IPS DF 19.7 (cell line): ENCODE measurements at regions not wholly inside any gene's neighbourhood (a gene's known extent, or its start where the extent isn't known, plus 50 kb on each side); places are given as distances from the start of the nearest gene placed in this dataset.

ENCODE experiments used
- DNase-seq: peaks from one replicate; pipeline ENCODE4 v3.0.0-alpha.2; 2013; ENCODE audit warnings: low read depth, low spot score

DNA sequence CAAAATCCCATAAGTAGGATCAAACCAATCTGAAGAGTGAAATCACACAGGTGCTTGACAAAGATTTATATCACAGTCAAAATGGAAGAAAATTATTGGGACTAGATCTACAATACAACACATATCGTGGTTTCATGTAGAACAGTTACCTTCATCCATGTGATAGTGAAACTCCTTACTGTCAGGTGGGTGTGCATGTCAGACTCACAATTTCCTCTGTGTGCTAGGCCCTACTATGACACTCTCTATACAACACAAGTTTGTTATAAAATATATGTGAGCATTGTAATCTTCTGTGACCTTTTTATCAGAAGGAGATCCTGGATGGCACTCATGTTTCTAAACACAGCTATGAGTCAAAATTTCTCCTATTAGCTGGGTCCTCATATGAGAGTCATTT lies 947.0 kb upstream of the TSPY4 start:
- no peak for DNase-seq

DNA sequence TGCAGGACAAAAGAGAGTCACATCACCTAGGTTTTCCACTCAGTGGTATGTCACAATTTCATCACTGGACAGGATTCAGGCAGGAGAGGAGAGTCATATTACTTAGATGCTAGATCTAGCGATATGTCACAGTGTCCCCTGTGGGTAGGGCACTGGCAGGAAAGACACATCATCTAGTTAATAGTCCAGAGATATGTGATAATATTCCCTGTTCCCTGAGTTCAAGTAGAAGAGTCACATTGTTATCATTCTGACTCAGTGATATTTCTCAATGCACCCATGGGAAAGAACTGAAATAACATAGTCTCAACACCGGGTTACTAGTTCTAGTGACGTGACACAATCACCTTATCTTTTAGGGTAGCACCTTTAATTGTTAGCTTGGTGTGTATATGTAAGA lies 944.0 kb upstream of the TSPY4 start:
- no peak for DNase-seq

DNA sequence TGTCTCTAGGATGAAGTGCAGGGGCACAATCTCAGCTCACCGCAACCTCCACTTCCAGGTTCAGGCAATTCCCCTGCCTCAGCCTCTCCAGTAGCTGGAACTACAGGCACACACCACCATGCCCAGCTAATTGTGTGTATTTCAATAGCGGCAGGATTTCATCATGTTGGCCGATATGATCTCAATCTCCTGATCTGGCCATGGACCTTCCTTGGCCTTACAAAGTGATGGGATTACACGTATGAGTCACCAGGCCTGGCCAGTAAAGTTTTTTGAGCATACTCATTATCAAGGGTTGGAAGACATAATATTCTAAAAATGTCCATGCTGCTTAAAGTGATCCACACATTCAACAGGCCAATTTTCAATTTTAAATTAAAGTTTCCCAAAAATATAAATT lies 914.4 kb upstream of the TSPY4 start:
- DNase-seq, result no peak

DNA sequence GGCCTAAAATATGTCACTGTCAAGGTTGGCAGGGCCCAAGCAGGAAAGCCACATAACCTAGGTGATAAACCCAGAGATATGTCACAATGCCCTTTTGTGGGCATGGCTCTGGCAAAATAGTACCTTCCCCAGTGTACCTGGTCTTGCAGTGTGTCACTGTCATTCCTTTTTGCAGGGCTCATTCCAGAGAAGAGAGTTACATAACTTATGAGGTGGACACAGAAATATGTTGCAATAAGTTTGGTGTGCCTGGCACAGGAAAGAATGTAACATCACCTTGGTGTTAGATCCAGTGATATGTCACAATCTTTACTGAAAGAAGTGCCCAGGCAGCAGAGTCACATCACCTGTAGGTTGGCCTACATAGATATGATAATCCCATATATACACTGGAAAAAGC lies 910.8 kb upstream of the TSPY4 start:
- no peak for DNase-seq

DNA sequence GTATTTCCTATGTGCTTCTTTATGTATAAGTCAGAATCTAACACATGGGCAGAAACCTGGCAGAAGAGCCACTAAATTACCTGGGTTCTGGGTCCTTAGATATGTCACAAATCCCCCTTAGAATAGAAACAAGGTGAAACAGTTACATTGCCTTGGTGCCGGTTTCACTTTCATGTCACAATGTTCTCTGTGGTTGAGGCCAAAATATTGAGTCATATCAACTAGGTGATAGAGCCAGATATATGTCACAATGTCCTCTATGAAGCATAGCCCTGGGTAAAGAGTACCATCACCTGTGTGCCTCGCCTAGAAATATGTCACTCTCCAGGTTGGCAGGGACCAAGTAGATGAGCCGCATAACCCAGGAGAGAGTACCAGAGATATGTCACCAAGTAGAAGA lies 899.8 kb upstream of the TSPY4 start:
- DNase-seq, result no peak

DNA sequence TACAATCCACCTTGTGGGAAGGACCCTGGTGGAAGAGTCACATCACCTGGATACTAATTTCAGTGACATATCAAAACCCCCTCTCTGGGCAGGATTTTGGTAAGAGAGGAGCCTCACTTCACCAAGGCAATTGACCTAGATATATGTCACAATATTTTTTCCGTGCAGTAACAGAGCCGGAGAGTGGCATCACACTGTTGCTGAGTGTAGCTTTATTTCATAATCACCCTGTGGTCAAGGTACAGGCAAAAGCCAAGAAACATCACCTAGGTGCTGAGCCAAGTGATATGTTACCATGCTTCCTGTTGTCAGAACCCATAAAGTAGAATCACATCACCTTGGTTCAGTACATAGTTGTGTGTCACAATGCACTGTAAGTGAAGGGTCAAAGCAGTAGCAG lies 895.2 kb upstream of the TSPY4 start:
- no peak for DNase-seq

DNA sequence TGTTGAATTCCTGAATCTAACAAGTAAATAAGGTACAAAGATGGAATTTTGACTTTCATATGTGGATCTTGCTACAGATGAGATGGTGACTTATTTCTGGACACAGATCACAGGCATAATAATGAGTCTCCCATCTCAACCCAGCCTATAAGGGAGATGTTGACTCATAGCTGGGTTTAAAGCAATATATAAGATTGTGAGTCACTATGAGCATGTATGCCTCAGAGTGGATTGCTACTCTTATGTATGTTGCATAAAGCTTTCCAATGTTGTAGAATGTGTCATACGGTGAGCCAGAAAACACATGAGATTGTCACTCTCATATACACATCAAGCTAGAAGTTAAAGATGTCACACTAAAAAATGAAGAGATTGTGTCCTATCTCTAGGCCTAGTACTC lies 884.3 kb upstream of the TSPY4 start:
- DNase-seq, result no peak

DNA sequence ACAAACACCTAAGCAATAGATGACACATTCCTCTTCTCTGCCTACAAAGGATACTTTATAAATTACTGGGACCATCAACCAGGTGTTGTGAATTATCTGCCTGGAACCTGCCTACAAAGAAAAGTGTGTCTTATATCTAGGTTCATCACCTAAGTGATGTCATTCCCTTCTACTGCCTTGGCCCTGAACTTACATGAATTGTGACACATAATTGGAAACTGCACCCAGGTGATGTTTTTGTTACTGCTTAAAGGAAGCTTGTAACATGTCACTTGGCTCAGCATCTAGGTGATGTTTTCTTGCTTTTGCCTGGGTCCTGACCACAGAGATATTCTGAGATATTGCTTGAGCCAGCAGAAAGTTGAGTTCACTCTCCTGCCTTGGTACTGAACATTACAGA lies 870.5 kb upstream of the TSPY4 start:
- DNase-seq, result no peak

DNA sequence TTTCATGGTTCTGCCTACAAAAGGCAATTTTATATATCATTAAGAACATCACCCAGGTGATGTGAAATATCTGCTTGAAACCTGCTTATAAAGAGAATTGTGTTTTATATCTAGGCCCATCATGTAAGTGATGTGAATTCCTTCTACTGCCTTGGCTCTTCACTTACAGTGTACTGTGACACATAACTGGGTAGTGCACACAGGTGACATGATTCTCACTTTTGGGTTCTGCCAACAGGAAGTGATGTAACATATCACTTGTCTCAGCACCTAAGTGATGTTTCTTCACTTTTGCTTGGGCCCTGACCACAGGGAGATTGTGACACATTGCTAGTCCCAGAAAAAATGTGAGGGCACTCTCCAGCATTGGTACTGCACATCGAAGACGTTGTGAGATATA lies 867.0 kb upstream of the TSPY4 start:
- no peak for DNase-seq

DNA sequence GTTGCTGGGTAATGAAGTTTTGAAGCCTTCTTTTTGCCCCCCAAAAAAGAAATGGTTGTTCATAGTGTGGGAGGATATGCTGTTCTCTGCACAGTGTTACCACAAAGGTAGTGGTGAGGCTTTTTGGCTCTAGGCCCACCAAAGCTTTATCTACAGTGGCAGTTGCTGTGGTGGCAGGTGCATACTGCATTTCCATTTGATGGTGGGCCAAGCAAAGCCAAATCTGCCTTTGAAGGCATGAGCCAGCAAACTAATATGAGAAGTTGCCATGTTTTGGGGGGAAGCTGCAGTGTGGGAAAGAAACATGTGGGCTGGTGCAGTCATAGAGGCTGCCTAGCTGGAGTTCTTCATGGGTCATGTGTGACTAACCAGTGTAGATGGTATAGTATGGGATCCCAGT lies 858.1 kb upstream of the TSPY4 start:
- no peak for DNase-seq

DNA sequence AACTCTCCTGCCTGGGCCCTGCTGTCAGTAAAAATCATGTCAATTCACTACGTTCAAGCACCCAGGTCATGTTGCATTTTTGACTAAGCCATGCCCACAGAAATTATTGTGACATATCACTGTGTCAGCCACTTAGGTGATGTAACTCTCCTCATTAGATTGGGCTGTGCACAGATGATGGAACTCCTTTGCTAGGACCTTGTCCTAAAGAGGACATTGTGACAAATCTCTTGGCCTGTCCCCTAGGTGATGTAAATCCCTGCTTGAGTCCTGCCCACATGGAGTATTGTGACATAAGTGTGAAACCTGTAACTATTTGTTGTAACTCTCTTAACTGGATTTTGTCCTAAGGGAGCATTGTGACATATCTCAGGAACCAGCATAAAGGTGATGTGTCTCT lies 848.3 kb upstream of the TSPY4 start:
- DNase-seq, result no peak

DNA sequence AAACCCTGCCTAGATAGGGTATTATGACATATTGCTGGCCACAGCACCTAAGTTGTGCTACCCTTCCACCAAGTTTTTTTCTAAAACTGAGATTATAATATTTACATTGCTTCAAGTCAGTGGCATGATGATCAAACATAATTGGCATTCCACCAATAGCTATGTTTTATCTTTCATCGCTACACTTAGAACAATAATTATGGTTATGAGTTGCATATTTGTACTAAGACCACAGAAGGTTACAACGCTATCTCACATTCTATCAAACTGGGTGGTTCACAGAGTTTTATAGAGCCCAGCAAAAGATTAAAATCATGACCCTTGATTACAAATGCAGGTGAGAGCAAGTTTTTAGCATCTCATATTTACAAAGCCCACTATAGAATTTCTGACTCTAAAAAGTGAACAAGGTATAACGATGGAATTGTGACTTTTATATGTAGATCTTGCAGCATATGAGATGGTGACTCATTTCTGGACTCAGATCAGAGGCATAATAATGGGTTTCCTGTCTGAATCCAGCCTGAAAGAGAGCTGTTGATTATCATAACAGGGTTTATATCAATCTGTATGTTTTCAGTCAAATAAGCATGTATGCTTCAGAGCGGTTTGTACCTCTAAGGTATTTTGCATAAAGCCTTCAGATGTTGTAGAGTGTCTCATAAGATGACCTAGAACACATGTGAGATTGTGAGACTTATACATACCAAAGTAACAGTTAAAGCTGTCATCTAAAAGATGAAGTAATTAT lies 847.2 kb upstream of the TSPY4 start:
- DNase-seq, result no peak

DNA sequence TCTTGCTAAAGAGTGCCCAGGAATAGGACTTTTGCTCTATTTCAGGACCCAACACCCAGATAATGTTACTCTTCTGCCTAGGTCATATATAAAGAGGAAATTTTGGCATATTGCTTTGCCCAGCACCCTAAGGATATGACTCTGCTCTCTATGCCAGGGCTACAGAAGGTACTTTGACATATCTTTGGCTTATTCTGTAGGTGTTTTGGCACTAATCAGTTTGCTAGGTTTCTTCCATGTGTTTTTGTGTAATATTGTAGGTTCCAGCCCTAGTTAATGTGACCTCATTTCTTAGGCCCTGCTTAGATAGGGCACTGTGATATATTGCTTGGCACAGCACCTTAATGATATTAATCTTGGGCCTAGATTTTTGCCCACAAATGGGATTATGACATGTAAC lies 842.9 kb upstream of the TSPY4 start:
- DNase-seq, result no peak

DNA sequence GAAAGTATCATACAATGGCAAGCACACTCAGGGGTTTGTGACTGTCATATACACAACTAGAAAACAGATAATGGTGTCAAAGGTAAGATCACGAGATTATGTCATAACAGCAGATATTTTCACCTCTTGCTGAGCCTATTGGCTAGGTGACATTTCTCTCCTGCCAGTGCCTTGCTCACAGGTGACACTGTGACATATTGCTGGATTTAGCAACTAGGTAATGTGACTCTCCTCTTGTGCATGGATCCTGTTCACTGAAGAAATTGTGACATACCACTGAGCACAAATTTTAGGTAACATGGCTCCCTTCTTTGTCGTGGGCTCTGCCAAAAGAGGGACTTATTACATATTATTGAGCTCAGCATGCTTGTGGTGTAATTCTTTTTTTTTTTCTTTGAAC lies 842.0 kb upstream of the TSPY4 start:
- no peak for DNase-seq

DNA sequence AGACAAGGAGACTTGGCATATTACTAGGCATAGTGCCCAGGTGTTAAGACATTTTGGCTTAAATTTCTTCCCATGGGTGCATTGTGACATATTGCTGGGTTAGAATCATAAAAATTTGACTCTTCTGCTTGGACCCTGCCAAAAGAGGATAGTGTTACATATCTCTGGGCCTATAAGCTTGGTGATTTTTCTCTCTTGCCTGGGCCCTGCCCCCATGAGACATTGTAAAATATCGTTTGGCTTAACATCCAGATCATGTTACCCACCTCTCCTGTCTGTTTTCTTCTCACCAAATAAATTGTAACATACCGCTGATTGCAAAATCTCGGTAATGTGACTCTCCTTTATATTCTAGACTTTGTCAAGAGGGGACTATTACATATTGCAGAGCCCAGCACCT lies 836.4 kb upstream of the TSPY4 start:
- no peak for DNase-seq

DNA sequence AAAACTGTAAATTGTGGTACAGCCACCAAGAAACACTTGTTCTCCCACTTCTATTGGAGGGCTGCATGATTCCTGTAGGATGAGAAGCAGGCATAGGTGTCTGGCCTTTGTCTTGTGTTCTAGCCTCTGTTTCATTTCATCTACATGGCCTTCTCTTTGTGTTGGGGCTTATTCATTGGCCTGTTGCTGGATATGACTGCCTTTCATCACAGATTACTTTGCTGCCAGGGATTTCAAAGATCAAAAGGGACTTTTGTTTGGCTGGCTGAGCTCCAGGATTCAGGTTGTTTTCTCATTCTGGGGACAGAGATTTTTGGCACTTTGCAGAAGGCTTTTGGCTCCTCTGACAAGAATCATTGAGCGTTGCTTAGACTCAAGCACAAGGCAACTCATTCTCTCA lies 803.8 kb upstream of the TSPY4 start:
- no peak for DNase-seq

DNA sequence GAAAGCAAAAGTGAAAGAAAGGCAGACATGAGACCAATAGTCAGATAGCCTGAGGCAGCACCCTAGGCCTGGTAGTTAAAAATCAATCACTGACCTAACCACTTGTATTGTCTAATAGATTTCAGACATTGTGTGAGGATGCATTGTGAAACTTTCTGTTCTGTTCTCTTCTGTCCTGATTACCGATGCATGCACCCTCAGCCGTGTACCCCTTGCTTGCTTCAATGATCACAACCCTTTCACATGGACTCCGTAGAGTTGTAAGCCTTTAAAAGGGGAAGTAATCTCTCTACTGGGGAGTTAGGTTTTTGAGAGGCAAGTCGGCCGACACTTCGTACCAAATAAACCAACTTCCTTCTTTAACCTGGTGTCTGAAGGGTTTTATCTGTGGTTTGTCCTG lies 801.6 kb upstream of the TSPY4 start:
- no peak for DNase-seq

DNA sequence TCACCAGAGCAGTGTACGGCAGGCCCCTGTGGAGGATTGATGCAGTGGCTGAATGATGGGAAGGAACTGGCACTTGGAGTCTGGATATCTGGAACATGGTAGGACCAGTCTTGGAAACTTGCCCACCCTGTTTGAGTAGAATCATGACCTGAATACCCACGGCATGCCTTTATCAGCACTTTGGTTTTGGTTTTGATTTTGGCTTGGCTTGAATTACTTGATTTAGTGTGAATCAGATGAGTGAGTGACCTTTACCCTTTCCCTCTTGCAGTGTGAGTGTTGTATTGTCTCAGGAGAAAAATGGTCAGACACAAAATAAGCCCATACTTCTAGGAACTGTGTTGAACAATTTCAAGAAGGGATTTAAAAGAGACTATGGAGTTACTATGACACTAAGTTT lies 801.0 kb upstream of the TSPY4 start:
- no peak for DNase-seq

DNA sequence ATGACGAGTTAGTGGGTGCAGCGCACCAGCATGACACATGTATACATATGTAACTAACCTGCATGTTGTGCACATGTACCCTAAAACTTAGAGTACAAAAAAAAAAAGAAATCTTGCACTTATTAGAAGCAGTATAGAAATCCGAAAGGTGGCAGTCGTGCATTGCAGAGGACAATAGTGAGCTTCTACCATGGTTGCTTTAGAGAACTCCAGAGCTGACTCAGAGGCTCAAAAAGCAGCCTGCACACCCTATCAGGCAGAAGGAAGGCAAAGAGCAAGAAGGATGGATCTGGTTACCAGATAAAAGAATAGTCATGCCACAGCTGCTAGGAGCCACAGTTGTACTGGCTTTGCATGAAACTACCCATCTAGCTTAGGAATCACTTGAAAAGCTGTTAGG lies 796.0 kb upstream of the TSPY4 start:
- DNase-seq, result no peak

DNA sequence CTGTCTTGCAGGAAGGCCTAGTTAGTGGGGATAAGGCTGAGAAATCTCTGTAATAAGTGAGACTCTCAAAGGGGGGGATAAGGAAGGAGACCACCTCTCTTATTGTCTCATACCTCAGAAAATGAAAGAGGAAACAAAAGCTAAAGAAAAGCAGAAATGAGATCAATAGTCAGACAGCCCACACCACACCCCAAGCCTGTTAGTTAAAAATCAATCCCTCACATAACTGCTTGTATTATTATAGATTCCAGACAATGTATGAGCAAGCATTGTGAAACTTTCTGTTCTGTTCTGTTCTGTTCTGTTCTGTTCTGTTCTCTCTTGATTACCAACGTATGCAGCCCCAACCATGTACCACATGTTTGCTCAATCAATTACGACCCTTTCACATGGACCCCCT lies 792.5 kb upstream of the TSPY4 start:
- no peak for DNase-seq

DNA sequence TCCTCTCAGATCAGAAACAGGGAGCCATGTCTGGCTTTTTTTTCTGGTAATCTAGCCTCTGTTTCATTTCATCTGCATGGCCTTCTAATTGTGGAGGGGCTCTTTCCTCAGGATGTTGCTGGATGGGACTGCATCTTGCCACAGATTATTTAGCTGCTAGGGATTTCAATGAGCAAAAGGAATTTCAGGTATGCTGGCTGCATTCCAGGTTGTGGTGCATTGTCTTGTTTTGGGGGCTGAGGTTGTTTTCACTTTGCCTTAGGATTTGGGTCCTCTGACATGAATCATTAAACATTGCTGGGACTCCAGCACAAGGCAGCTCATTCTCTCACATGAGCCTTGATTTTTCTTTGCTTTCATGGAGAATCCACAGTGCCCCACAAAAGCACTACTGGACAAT lies 789.3 kb upstream of the TSPY4 start:
- peak; percentile 40 for DNase-seq

DNA sequence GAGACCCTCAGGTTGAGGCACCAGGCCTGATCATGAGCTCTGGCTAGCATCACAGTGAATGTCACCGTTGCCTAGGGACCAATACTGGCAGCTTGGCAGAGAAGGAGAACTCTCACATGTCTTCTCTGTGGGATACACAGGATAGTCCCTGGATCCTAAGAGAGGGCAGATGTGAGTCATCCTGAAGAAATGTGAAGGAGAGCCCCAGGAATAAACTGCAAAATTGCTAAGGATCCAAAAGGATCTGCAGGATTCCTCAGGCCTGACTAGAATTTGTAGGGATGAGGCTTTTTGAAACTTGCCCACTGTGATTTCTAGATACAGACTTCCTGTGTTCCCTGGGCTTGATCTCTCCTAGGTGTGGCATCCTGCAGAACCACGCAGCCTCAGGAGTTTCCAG lies 785.9 kb upstream of the TSPY4 start:
- DNase-seq, result no peak

DNA sequence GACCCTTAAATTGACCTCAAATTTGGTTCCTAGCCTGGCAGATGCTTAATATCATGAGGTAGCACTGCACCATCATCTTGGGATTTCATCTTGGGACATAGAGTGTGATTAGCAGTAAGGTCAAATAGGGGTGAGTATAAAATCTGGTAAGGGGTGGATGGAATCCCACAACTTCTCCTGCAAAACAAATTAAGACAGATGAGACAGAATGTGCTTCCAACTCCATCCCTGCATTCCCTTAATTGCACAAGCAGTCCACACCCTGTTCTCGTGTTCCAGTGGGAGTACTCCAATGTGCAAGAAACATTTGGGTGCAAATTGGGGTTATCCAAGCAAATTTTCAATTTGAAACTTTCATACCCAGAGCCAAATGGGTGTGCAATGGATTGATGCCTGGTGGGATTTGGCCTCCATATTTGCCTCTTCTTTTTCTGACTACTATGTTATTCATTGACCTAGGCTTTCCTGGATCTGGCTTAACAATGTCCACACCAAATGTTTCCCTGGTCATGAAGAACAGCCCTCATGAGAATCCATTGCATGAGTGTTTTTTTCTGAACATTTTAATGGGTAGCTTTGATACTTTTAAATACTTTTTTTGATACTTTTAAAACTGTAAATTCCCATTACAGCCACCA lies 785.0 kb upstream of the TSPY4 start:
- DNase-seq, result no peak

DNA sequence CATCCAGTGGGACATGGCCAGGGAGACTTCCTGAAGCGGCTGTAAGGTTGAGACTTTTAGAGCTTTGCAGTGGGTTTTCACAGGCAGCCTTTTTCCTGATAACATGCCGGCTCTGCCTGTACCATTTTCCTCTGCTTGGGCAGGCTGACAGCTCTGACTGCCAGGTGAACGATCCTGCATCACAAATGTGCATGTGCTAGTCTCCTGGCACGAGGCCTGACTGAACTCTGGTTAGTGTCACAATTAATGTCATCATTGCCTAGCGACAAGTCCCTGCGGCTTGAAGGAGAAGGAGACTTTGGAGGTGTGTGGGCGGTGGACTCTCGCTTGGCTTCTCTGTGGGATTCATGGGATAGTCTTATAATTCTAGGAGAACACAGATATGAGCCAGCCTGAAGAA lies 783.6 kb upstream of the TSPY4 start:
- DNase-seq, result no peak
